A549 (cell line): ENCODE measurements at regions not wholly inside any gene's neighbourhood (a gene's known extent, or its start where the extent isn't known, plus 50 kb on each side); places are given as distances from the start of the nearest gene placed in this dataset.
A peak's percentile ranks its signal among the peaks of the same experiment; 100 is the strongest.

Experiments
- ATAC-seq, 2 experiments: fragments of 200-7000 bp in 1 of 2; fragments of >200 bp in 1 of 2; cut with Nextera tagmentation in 1 of 2; cut with Tn5 transposase in 1 of 2; 3 replicates each; pipeline versions ENCODE4 v1.8.0 to v1.9.1; 2018 to 2020; ENCODE audit warnings: mild to moderate bottlenecking in 1 of 2, moderate library complexity in 1 of 2
- CTCF ChIA-PET: fragments of 300-600 bp; sonication (Branson Sonifier 250); formaldehyde crosslinking; extraction: SDS; loops from one replicate; lab custom pipeline; 2021; ENCODE audit warnings: antibody characterized with exemption, inconsistent platforms; lab: Yijun Ruan, JAX
- POLR2A ChIA-PET: fragments of 350-600 bp; formaldehyde crosslinking; extraction: SDS; loops from one replicate; lab custom pipeline; 2021; ENCODE audit warnings: antibody characterized with exemption, inconsistent platforms; lab: Yijun Ruan, JAX
- DNase-seq, 2 experiments: peaks; one replicate each; pipeline versions ENCODE4 v3.0.0 to v3.0.0-alpha.2; 2011 to 2016; ENCODE audit warnings: low read depth in 1 of 2, low spot score in 1 of 2
- FAIRE-seq: peaks from 2 replicates; lab custom pipeline; 2011; peaks lifted over from hg19 to GRCh38; lab: Jason Lieb, UNC
- H3K27ac ChIP-seq, 2 experiments: fragments of >200 bp; sonication (Bioruptor Twin); formaldehyde crosslinking; 3 replicates each; pipeline ENCODE4 v1.5.1; 2016 to 2017
- H3K4me1 ChIP-seq: fragments of >200 bp; sonication (Bioruptor Twin); formaldehyde crosslinking; 3 replicates; pipeline ENCODE4 v1.6.1; 2016
- H3K4me2 ChIP-seq: fragments of >200 bp; sonication (Bioruptor Twin); formaldehyde crosslinking; 3 replicates; pipeline ENCODE4 v1.6.1; 2016
- H3K4me3 ChIP-seq: fragments of >200 bp; sonication (Bioruptor Twin); formaldehyde crosslinking; 3 replicates; pipeline ENCODE4 v1.5.1; 2016
- H3K9me3 ChIP-seq: fragments of >200 bp; sonication (Bioruptor Twin); formaldehyde crosslinking; 3 replicates; pipeline ENCODE4 v1.6.1; 2016
- BCL3 ChIP-seq: fragments of >200 bp; sonication (Bioruptor Twin); formaldehyde crosslinking; IDR thresholded peaks from 3 replicates; pipeline ENCODE4 v1.6.1; 2016
- CBX2 ChIP-seq: fragments of 200-600 bp; sonication (generic); IDR thresholded peaks from 2 replicates; pipeline ENCODE4 v1.6.1; 2016; ENCODE audit warnings: low read depth, mild to moderate bottlenecking, borderline replicate concordance
- CHD4 ChIP-seq: fragments of 200-600 bp; sonication (generic); IDR thresholded peaks from 2 replicates; pipeline ENCODE4 v1.6.1; 2016; ENCODE audit warnings: antibody characterized with exemption, mild to moderate bottlenecking, borderline replicate concordance
- EP300 ChIP-seq, 2 experiments: fragments of >200 bp; sonication (Bioruptor Twin); formaldehyde crosslinking; IDR thresholded peaks; 2 replicates in 1 of 2; 3 replicates in 1 of 2; pipeline ENCODE4 v1.6.1; 2016 to 2017
- ESRRA ChIP-seq: fragments of 150-350 bp; IDR thresholded peaks from 2 replicates; pipeline ENCODE4 v1.6.1; 2014; ENCODE audit warnings: mild to moderate bottlenecking, low read length, borderline replicate concordance
- FOSL2 ChIP-seq, 2 experiments: fragments of 450-650 bp in 1 of 2; fragments of >200 bp in 1 of 2; sonication (Bioruptor Twin) in 1 of 2; formaldehyde crosslinking; IDR thresholded peaks; 2 replicates each; pipeline versions ENCODE4 v1.5.0 to v1.6.1; 2016 to 2020; ENCODE audit warnings: mild to moderate bottlenecking in 1 of 2, moderate library complexity in 1 of 2
- FOXS1 ChIP-seq: fragments of 250-450 bp; sonication (Bioruptor Pico); IDR thresholded peaks from 2 replicates; pipeline ENCODE4 v1.5.0; 2020; ENCODE audit warnings: mild to moderate bottlenecking, moderate library complexity
- HDAC2 ChIP-seq: fragments of 200-600 bp; sonication (generic); IDR thresholded peaks from 2 replicates; pipeline ENCODE4 v1.6.1; 2016
- HMGXB4 ChIP-seq: fragments of 250-450 bp; sonication (Bioruptor Pico); IDR thresholded peaks from 2 replicates; pipeline ENCODE4 v1.5.0; 2021; ENCODE audit warnings: mild to moderate bottlenecking, moderate library complexity, borderline replicate concordance
- HOXA7 ChIP-seq: fragments of 250-450 bp; sonication (Bioruptor Pico); IDR thresholded peaks from 2 replicates; pipeline ENCODE4 v1.5.0; 2020; ENCODE audit warnings: mild to moderate bottlenecking, moderate library complexity
- HOXB5 ChIP-seq: fragments of 250-450 bp; sonication (Bioruptor Pico); IDR thresholded peaks from 2 replicates; pipeline ENCODE4 v1.5.0; 2020; ENCODE audit warnings: mild to moderate bottlenecking, moderate library complexity
- JUNB ChIP-seq: fragments of >200 bp; sonication (Bioruptor Twin); formaldehyde crosslinking; IDR thresholded peaks from 2 replicates; pipeline ENCODE4 v1.6.1; 2016
- KDM5A ChIP-seq: fragments of 200-600 bp; sonication (generic); IDR thresholded peaks from 2 replicates; pipeline ENCODE4 v1.6.1; 2016; ENCODE audit warnings: antibody characterized with exemption, mild to moderate bottlenecking
- MAFK ChIP-seq: fragments of 450-650 bp; IDR thresholded peaks from 2 replicates; pipeline ENCODE4 v1.6.1; 2014; ENCODE audit not compliant: partially characterized antibody
- MAZ ChIP-seq: fragments of 150-350 bp; IDR thresholded peaks from 2 replicates; pipeline ENCODE4 v1.6.1; 2014; ENCODE audit warnings: antibody characterized with exemption, low read depth, low read length, borderline replicate concordance
- NFE2L2 ChIP-seq: fragments of 150-350 bp; conservative IDR thresholded peaks from 2 replicates; pipeline ENCODE4 v1.6.1; 2014; ENCODE audit warnings: low read length
- NPAS2 ChIP-seq: fragments of 250-450 bp; sonication (Bioruptor Pico); IDR thresholded peaks from 2 replicates; pipeline ENCODE4 v1.8.0; 2022; ENCODE audit warnings: mild to moderate bottlenecking, moderate library complexity, borderline replicate concordance
- PHF8 ChIP-seq: fragments of 200-600 bp; sonication (generic); IDR thresholded peaks from 2 replicates; pipeline ENCODE4 v1.6.1; 2016; ENCODE audit warnings: low read depth, mild to moderate bottlenecking, antibody characterized with exemption, moderate library complexity, borderline replicate concordance
- POLR2A ChIP-seq: IDR thresholded peaks from 2 replicates; pipeline ENCODE4 v1.6.1; 2012; ENCODE audit warnings: mild to moderate bottlenecking, low read length
- RAD21 ChIP-seq, 2 experiments: fragments of >200 bp in 1 of 2; sonication (Bioruptor Twin) in 1 of 2; formaldehyde crosslinking in 1 of 2; IDR thresholded peaks in 1 of 2; conservative IDR thresholded peaks in 1 of 2; 2 replicates in 1 of 2; 3 replicates in 1 of 2; pipeline ENCODE4 v1.6.1; 2012 to 2018; ENCODE audit warnings: inconsistent platforms in 1 of 2
- RCOR1 ChIP-seq: fragments of 150-350 bp; IDR thresholded peaks from 2 replicates; pipeline ENCODE4 v1.6.1; 2014; ENCODE audit warnings: antibody characterized with exemption, low read length, low read depth
- RFX5 ChIP-seq: fragments of 450-650 bp; IDR thresholded peaks from 2 replicates; pipeline ENCODE4 v1.7.1; 2014; ENCODE audit warnings: antibody characterized with exemption, mild to moderate bottlenecking, moderate library complexity
- SMC3 ChIP-seq: fragments of >200 bp; sonication (Bioruptor Twin); formaldehyde crosslinking; IDR thresholded peaks from 3 replicates; pipeline ENCODE4 v1.6.1; 2018; ENCODE audit warnings: inconsistent platforms
- TP53 ChIP-seq: fragments of 250-450 bp; sonication (Bioruptor Pico); IDR thresholded peaks from 2 replicates; pipeline ENCODE4 v1.5.0; 2021; ENCODE audit warnings: mild to moderate bottlenecking, moderate library complexity
- USF2 ChIP-seq: fragments of 450-650 bp; IDR thresholded peaks from 2 replicates; pipeline ENCODE4 v1.6.1; 2014; ENCODE audit warnings: antibody characterized with exemption
- ZFP36 ChIP-seq: fragments of 450-650 bp; IDR thresholded peaks from 2 replicates; pipeline ENCODE4 v1.6.1; 2014; ENCODE audit warnings: borderline replicate concordance; ENCODE audit not compliant: partially characterized antibody
- ZNF302 ChIP-seq: fragments of 250-450 bp; sonication (Bioruptor Pico); IDR thresholded peaks from 2 replicates; pipeline ENCODE4 v1.9.0; 2021; ENCODE audit warnings: inconsistent platforms, mild to moderate bottlenecking, moderate library complexity
- WGBS: methylation state at CpG from one replicate; pipeline ENCODE4 v1.1.6; 2017; ENCODE audit errors: missing lambda C conversion rate; 5-methylcytosine and 5-hydroxymethylcytosine counted together
- TF ChIP-seq, protein P1 (sequence below): IDR thresholded peaks from 2 replicates; pipeline ENCODE4 v1.6.1; 2012

GRCh38 chrX:10025742-10026493 is 58.8 kb downstream of the CLDN34 start:
- TF ChIP-seq ZNF302 (CRISPR knock-in tag) (no peak), PHF8 (no peak), RFX5 (no peak), ESRRA (no peak), CBX2 (no peak), RCOR1 (no peak), RAD21 (conservative IDR thresholded peaks at IDR 0.05 in 1 of 2, IDR thresholded peaks at IDR 0.05 in 1 of 2) (no peak), POLR2A (no peak), NPAS2 (CRISPR knock-in tag) (no peak), CHD4 (no peak)
- TF ChIP-seq, protein P1, sequence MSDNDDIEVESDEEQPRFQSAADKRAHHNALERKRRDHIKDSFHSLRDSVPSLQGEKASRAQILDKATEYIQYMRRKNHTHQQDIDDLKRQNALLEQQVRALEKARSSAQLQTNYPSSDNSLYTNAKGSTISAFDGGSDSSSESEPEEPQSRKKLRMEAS, result no peak
- no peak for DNase-seq
- CTCF ChIA-PET, result no interaction called here
- Histone ChIP-seq H3K9me3 (no peaks in the 10 kb centered on the region), H3K4me2 (no peak overlapping the region), H3K4me3 (no peak overlapping the region), H3K4me1 (peaks cover 69% of the 10 kb centered on the region), H3K27ac (peak overlapping the region; percentile 5 to 13; a peak in 5 of 6 replicates)
- FAIRE-seq, result no peak
- POLR2A ChIA-PET, result no interaction called here
- ATAC-seq, result no peak
- 90% methylated on average over 6 of the region's 6 CpGs for WGBS

DNA sequence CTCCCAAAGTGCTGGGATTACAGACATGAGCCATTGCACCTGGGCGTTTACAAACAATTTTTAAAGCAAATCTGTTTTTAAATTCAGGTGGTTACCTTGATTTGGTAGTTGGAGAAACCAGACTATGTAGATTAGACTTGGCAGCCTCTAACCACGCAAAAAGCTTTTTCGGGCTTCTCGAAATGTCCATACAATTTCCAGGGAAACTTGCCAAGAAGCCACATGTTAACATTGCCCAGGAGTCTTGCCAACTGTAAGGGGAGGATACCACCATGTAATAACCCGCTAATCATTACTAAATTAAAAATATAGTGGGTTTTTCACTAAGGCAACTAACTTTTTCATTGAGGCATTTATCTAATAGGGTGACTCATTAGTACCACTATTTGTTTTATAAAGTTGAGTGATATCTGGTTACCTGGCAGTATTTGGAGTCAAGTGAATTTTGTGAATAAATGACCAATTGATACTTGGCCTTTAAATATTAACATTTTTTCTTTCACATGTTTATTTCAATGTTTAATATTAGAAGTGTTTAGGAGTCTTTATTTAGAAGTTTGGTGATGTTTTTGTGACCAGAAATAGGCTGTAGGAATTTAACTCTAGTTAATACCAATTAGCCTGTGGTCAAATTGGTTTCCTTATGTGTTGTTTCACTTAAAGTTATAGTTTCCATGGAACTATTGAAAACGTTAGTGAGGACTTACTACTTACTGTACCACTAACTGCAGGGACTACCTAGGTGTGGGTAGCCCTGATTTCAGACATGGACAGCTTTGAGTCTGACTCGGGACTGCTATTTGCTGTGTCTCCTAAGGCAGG is 61.3 kb downstream of the CLDN34 start:
- Histone ChIP-seq H3K9me3 (no peaks in the 10 kb centered on the region), H3K4me2 (peak overlapping the region; percentile 70), H3K27ac (peak overlapping the region; percentile 96 to 98), H3K4me1 (peaks cover 73% of the 10 kb centered on the region), H3K4me3 (no peak overlapping the region)
- ATAC-seq, result no peak
- FAIRE-seq, result no peak
- POLR2A ChIA-PET, result no interaction called here
- DNase-seq, result no peak
- WGBS, result 25% methylated on average over 7 of the region's 7 CpGs
- CTCF ChIA-PET, result interaction anchor here (0.7 to 1.4 kb wide), 3 partner anchors 33 to 91 kb away, joined by 3 to 10 read pairs (median 3); no protein-coding TSS in a partner anchor
- TF ChIP-seq FOSL2 (IDR thresholded peaks at IDR 0.05), result no peak
- TF ChIP-seq FOSL2 (CRISPR knock-in tag; IDR thresholded peaks at IDR 0.05), result peak; percentile 70
- no peak for TF ChIP-seq HDAC2
- TF ChIP-seq, all 56 proteins: peak for 1

GRCh38 chrX:10030570-10030969 is 63.4 kb downstream of the CLDN34 start:
- peak; percentile 96 for FAIRE-seq
- POLR2A ChIA-PET, result interaction anchor here (1.3 to 1.4 kb wide), 2 partner anchors 9 to 27 kb away, joined by 5 read pairs; no protein-coding TSS in a partner anchor
- Histone ChIP-seq H3K4me1 (peaks cover 79% of the 10 kb centered on the region), H3K4me2 (peak overlapping the region; percentile 70), H3K9me3 (no peaks in the 10 kb centered on the region), H3K27ac (peak overlapping the region; percentile 96 to 98), H3K4me3 (no peak overlapping the region)
- peak; percentile 50 to 92 for DNase-seq
- WGBS, result 0% methylated on average over 3 of the region's 3 CpGs
- peak; percentile 92 for ATAC-seq
- CTCF ChIA-PET, result interaction anchor here (0.9 to 2.3 kb wide), 4 partner anchors 8 to 89 kb away, joined by 3 to 9 read pairs (median 6); no protein-coding TSS in a partner anchor
- TF ChIP-seq KDM5A, result no peak
- peak; percentile 82 to 88; a peak in 3 of 5 replicates for TF ChIP-seq EP300 (IDR thresholded peaks at IDR 0.05)
- no peak for TF ChIP-seq NFE2L2
- TF ChIP-seq HOXA7 (CRISPR knock-in tag), result no peak
- TF ChIP-seq MAFK, result peak; percentile 93
- peak; percentile 64; the same call in 1 of the 2 replicates for TF ChIP-seq FOXS1
- TF ChIP-seq POLR2A, result no peak
- no peak for TF ChIP-seq HOXB5 (CRISPR knock-in tag)
- no peak for TF ChIP-seq TP53 (CRISPR knock-in tag)
- no peak for TF ChIP-seq PHF8
- peak; percentile 76 for TF ChIP-seq FOSL2 (IDR thresholded peaks at IDR 0.05)
- peak; percentile 95 for TF ChIP-seq FOSL2 (CRISPR knock-in tag; IDR thresholded peaks at IDR 0.05)
- TF ChIP-seq, protein P1, result peak; percentile 80
- TF ChIP-seq MAZ, result no peak
- TF ChIP-seq HMGXB4, result no peak
- TF ChIP-seq ZFP36, result no peak
- TF ChIP-seq SMC3, result 0 out of 3 replicates have a peak, but pooled peaks have one; percentile 6
- TF ChIP-seq JUNB, result peak; percentile 82
- TF ChIP-seq BCL3, result 0 out of 3 replicates have a peak, but pooled peaks have one; percentile 26
- TF ChIP-seq USF2, result no peak
